ENCODE measurements at regions not wholly inside any gene's neighbourhood (a gene's known extent, or its start where the extent isn't known, plus 50 kb on each side); places are given as distances from the start of the nearest gene placed in this dataset.

DNA sequence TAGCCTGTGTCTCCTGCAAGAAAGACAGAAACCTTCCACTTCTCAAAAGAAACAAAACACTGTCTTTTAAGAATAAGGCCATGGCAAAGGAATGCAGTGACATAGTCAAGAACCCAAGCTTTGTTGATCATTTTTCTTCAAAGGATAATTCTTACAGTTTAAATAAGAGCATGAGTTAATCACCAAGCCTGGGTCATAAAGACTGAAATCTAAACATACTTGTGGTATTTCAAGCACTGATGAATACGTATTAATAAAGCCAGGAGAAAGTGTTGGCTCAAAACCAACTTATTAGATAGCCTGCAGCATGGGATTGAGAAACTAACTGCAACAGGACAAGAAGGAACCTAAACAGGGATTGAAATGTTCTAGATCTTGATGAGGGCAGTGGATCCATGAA, 143.3 kb upstream of the MTNR1B start:
- TF ChIP-seq EZH2 (IDR thresholded peaks at IDR 0.05; ENCODE audit: insufficient read depth, poor library complexity, severe bottlenecking) (no peak), EZH2phosphoT487 (IDR thresholded peaks at IDR 0.05; ENCODE audit: insufficient read depth, low read depth) (no peak)

Data from GM23248 (cell line).